ENCODE measurements at regions not wholly inside any gene's neighbourhood (a gene's known extent, or its start where the extent isn't known, plus 50 kb on each side); places are given as distances from the start of the nearest gene placed in this dataset.
"Not testable (repeated sequence)": the region's sequence is repeated elsewhere in the genome, so short reads cannot be mapped to it uniquely, and the experiment has no call there.

- no peaks in the 10 kb centered on the region for H3K27me3 ChIP-seq
- H3K4me1 ChIP-seq = no peaks in the 10 kb centered on the region
- 77 to 80% methylated on average over 4 to 5 of the region's 5 CpGs for WGBS, 2 donors
- intact Hi-C loops (cut with DNase I) = no loop called here
- no peak overlapping the region for H3K27ac ChIP-seq
- TF ChIP-seq CTCF (IDR thresholded peaks at IDR 0.05) = no peak
- TF ChIP-seq POLR2A (IDR thresholded peaks at IDR 0.05) = no peak
- H3K4me3 ChIP-seq = no peak overlapping the region
- DNase-seq = no peak
- H3K36me3 ChIP-seq = no peaks in the 10 kb centered on the region
- H3K9me3 ChIP-seq = no peaks in the 10 kb centered on the region
Observed at GRCh38 chr2:2896011-2896410, 481.6 kb downstream of the EIPR1 start.

DNA sequence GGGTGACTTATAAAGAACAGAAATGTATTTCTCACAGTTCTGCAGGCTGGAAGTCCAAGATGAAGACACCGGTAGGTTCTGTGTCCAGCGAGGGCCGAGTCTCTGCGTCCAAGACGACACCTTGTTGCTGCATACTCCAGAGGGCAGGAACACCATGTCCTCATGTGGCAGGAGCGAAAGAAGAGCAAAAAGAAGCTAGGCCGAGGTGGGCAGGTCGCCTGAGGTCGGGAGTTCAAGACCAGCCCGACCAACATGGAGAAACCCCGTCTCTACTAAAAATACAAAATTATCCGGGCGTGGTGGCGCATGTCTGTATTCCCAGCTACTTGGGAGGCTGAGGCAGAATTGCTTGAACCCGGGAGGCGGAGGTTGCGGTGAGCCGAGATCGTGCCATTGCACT is 483.6 kb downstream of the EIPR1 start:
- H3K27me3 ChIP-seq; H3K36me3 ChIP-seq; H3K4me1 ChIP-seq; H3K27ac ChIP-seq; DNase-seq; H3K4me3 ChIP-seq; intact Hi-C loops (cut with DNase I); H3K9me3 ChIP-seq: not testable (repeated sequence)
- WGBS, 2 donors = 81 to 92% methylated on average over 13 to 19 of the region's 19 CpGs

- WGBS, 2 donors = 79 to 83% methylated on average over 6 to 7 of the region's 7 CpGs
- H3K9me3 ChIP-seq = no peaks in the 10 kb centered on the region
- H3K27me3 ChIP-seq = no peaks in the 10 kb centered on the region
- intact Hi-C loops (cut with DNase I) = no loop called here
- H3K36me3 ChIP-seq = no peaks in the 10 kb centered on the region
- no peak overlapping the region for H3K4me3 ChIP-seq
- H3K27ac ChIP-seq = no peak overlapping the region
- DNase-seq = no peak
- H3K4me1 ChIP-seq = no peaks in the 10 kb centered on the region
- TF ChIP-seq CTCF (IDR thresholded peaks at IDR 0.05) = no peak
- no peak for TF ChIP-seq POLR2A (IDR thresholded peaks at IDR 0.05)
Observed at GRCh38 chr2:2892892-2893291, 484.7 kb downstream of the EIPR1 start.

DNA sequence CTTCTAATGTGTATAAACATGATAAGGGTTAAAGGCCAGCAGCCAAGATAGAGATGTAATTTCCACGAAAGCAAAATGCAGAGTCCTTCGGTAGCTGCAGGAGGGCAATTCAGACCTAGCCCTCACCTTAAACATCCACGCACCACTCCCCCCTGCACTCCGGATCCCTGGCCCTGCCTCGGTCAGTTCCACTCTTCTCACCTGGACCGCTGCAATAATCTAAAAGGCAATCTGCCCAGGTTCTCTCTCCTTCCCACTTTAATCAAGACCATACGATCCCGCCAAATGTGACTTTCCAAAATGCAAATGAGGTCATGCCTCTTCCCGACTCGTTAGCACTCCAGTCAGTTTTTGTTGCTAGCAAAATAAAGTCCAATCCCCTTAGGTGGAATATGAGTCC is 485.2 kb downstream of the EIPR1 start:
- WGBS, 2 donors = 74 to 78% methylated on average over 10 of the region's 10 CpGs
- DNase-seq = no peak
- Histone ChIP-seq H3K27ac (no peak overlapping the region), H3K4me3 (no peak overlapping the region), H3K4me1 (no peaks in the 10 kb centered on the region), H3K27me3 (no peaks in the 10 kb centered on the region), H3K36me3 (no peaks in the 10 kb centered on the region), H3K9me3 (no peaks in the 10 kb centered on the region)
- intact Hi-C loops (cut with DNase I) = no loop called here
- TF ChIP-seq CTCF (IDR thresholded peaks at IDR 0.05) (no peak), POLR2A (IDR thresholded peaks at IDR 0.05) (no peak)

GRCh38 chr2:2890901-2891300 is 486.7 kb downstream of the EIPR1 start:
- H3K9me3 ChIP-seq = no peaks in the 10 kb centered on the region
- WGBS, 2 donors = 64 to 67% methylated on average over 6 of the region's 6 CpGs
- H3K36me3 ChIP-seq = no peaks in the 10 kb centered on the region
- H3K4me1 ChIP-seq = no peaks in the 10 kb centered on the region
- no peak for DNase-seq
- intact Hi-C loops (cut with DNase I) = no loop called here
- TF ChIP-seq POLR2A (IDR thresholded peaks at IDR 0.05) (no peak), CTCF (IDR thresholded peaks at IDR 0.05) (no peak)
- no peak overlapping the region for H3K27ac ChIP-seq
- no peak overlapping the region for H3K4me3 ChIP-seq
- H3K27me3 ChIP-seq = no peaks in the 10 kb centered on the region

GRCh38 chr2:2890246-2890645 is 487.4 kb downstream of the EIPR1 start:
- Histone ChIP-seq H3K9me3 (no peaks in the 10 kb centered on the region), H3K36me3 (no peaks in the 10 kb centered on the region), H3K4me3 (no peak overlapping the region), H3K27me3 (no peaks in the 10 kb centered on the region), H3K27ac (no peak overlapping the region), H3K4me1 (no peaks in the 10 kb centered on the region)
- intact Hi-C loops (cut with DNase I) = no loop called here
- TF ChIP-seq CTCF (IDR thresholded peaks at IDR 0.05) = no peak
- TF ChIP-seq POLR2A (IDR thresholded peaks at IDR 0.05) = no peak
- no peak for DNase-seq
- 83 to 84% methylated on average over 11 of the region's 11 CpGs for WGBS, 2 donors
